Endothelial cell of umbilical vein (primary cell): ENCODE measurements at regions not wholly inside any gene's neighbourhood (a gene's known extent, or its start where the extent isn't known, plus 50 kb on each side); places are given as distances from the start of the nearest gene placed in this dataset.

Source experiments
- BruUV-seq: library from RNA; stranded (reverse); fragments of 400-500 nt; replicated peaks from 2 replicates; lab custom pipeline; 2021; lab: Mats Ljungman, UMichigan
- CTCF ChIA-PET: fragments of 300-600, 350-600 bp; sonication (Branson Sonifier 250); formaldehyde crosslinking; loops from one replicate; lab custom pipeline; 2021; ENCODE audit warnings: antibody characterized with exemption, inconsistent platforms; lab: Charles Lee
- POLR2A ChIA-PET: fragments of 300-600, 350-600 bp; sonication (Branson Sonifier 250); formaldehyde crosslinking; loops from one replicate; lab custom pipeline; 2021; ENCODE audit warnings: antibody characterized with exemption, inconsistent platforms; lab: Charles Lee
- DNase-seq: peaks from one replicate; pipeline ENCODE4 v3.0.0-alpha.2; 2011; ENCODE audit warnings: low read depth, low spot score
- FAIRE-seq: peaks from 2 replicates; lab custom pipeline; 2011; peaks lifted over from hg19 to GRCh38; lab: Jason Lieb, UNC
- H2AFZ ChIP-seq: 2 replicates; pipeline ENCODE4 v1.6.0; 2012; ENCODE audit warnings: low read depth, low read length, control low read depth, inconsistent platforms
- H3K27ac ChIP-seq: 2 replicates; pipeline ENCODE4 v1.5.1; 2011; ENCODE audit warnings: low read depth, mild to moderate bottlenecking, control low read depth, low read length, moderate library complexity; ENCODE audit not compliant: insufficient read depth
- H3K27me3 ChIP-seq, 2 experiments: 2 replicates each; pipeline versions ENCODE4 v1.6.0 to v1.6.1; 2011; ENCODE audit warnings: low read length in 2 of 2, mixed read lengths in 1 of 2; ENCODE audit not compliant: control insufficient read depth in 2 of 2, insufficient read depth in 2 of 2
- H3K36me3 ChIP-seq, 2 experiments: 2 replicates in 1 of 2; 3 replicates in 1 of 2; pipeline ENCODE4 v1.5.1; 2011; ENCODE audit warnings: low read length in 2 of 2, mild to moderate bottlenecking in 1 of 2, moderate library complexity in 1 of 2; ENCODE audit not compliant: control insufficient read depth in 2 of 2, insufficient read depth in 2 of 2; ENCODE audit errors: extremely low read depth in 1 of 2
- H3K4me1 ChIP-seq: 3 replicates; pipeline ENCODE4 v1.5.1; 2011; ENCODE audit warnings: mild to moderate bottlenecking, low read length; ENCODE audit not compliant: control insufficient read depth, insufficient read depth; ENCODE audit errors: extremely low read depth
- H3K4me2 ChIP-seq: 2 replicates; pipeline ENCODE4 v1.6.1; 2011; ENCODE audit warnings: low read length, control low read depth, mixed read lengths; ENCODE audit not compliant: insufficient read depth
- H3K4me3 ChIP-seq, 3 experiments: fragments of 200-600 bp in 1 of 3; sonication (generic), shearing (Covaris generic) in 1 of 3; replicated peaks in 1 of 3; 2 replicates each; pipeline ENCODE4 v1.5.1; 2011 to 2016; ENCODE audit warnings: control low read depth in 3 of 3, low read length in 3 of 3, mild to moderate bottlenecking in 2 of 3, inconsistent platforms in 1 of 3, low read depth in 1 of 3, moderate library complexity in 1 of 3; ENCODE audit not compliant: insufficient read depth in 1 of 3
- H3K79me2 ChIP-seq: 2 replicates; pipeline ENCODE4 v1.6.0; 2012; ENCODE audit warnings: low read length, inconsistent platforms; ENCODE audit not compliant: control insufficient read depth, insufficient read depth
- H3K9ac ChIP-seq: replicated peaks from 2 replicates; pipeline ENCODE3; 2011; ENCODE audit warnings: low read length, control low read depth; ENCODE audit not compliant: insufficient read depth; ENCODE audit errors: extremely low read depth
- H3K9me1 ChIP-seq: replicated peaks from 3 replicates; pipeline ENCODE4 v1.6.0; 2011; ENCODE audit warnings: mild to moderate bottlenecking, low read length; ENCODE audit not compliant: control insufficient read depth, insufficient read depth; ENCODE audit errors: extremely low read depth
- H3K9me3 ChIP-seq: replicated peaks from 2 replicates; pipeline ENCODE4 v1.5.1; 2012; ENCODE audit warnings: low read length, inconsistent platforms; ENCODE audit not compliant: control insufficient read depth, insufficient read depth
- H4K20me1 ChIP-seq: replicated peaks from 2 replicates; pipeline ENCODE3; 2011; ENCODE audit warnings: mild to moderate bottlenecking, low read length; ENCODE audit not compliant: control insufficient read depth, insufficient read depth; ENCODE audit errors: extremely low read depth
- EZH2 ChIP-seq: IDR thresholded peaks from 2 replicates; pipeline ENCODE4 v1.6.1; 2012; ENCODE audit warnings: borderline replicate concordance, low read depth, mild to moderate bottlenecking, moderate library complexity, low read length, inconsistent platforms; ENCODE audit not compliant: severe bottlenecking
- FOS ChIP-seq: IDR thresholded peaks from 2 replicates; pipeline ENCODE4 v1.6.1; 2011; ENCODE audit warnings: mild to moderate bottlenecking, low read length, moderate library complexity, borderline replicate concordance; ENCODE audit not compliant: insufficient read depth
- GATA2 ChIP-seq: IDR thresholded peaks from 2 replicates; pipeline ENCODE4 v1.7.0; 2011; ENCODE audit warnings: low read depth, mild to moderate bottlenecking, moderate library complexity, mixed read lengths, low read length; ENCODE audit not compliant: insufficient read length, insufficient read depth
- JUN ChIP-seq: IDR thresholded peaks from 2 replicates; pipeline ENCODE4 v1.6.1; 2011; ENCODE audit warnings: borderline replicate concordance, low read depth; ENCODE audit not compliant: insufficient read length, insufficient read depth
- MYC ChIP-seq: IDR thresholded peaks from one replicate; pipeline ENCODE4 v1.6.1; 2011; ENCODE audit warnings: mild to moderate bottlenecking, low read depth, low read length
- POLR2A ChIP-seq: IDR thresholded peaks from 2 replicates; pipeline ENCODE4 v1.6.1; 2012; ENCODE audit warnings: low read depth, mild to moderate bottlenecking, control low read depth, low read length
- POLR2AphosphoS5 ChIP-seq: IDR thresholded peaks from 2 replicates; pipeline ENCODE4 v1.6.1; 2012; ENCODE audit warnings: low read depth, mild to moderate bottlenecking, control low read depth, low read length, moderate library complexity; ENCODE audit not compliant: insufficient read depth
- dilution Hi-C: fragments of 300-500 bp; cut with MboI; formaldehyde crosslinking; loops from one replicate; pipeline ENCODE4 v1.15.0; 2019; ENCODE audit warnings: low sequenced_read_pairs; ENCODE audit not compliant: extremely low pct_ligation_motif_present
- intact Hi-C: fragments of 100-400 bp; cut with micrococcal nuclease; formaldehyde crosslinking; loops from one replicate; pipeline ENCODE4 v1.10.0; 2022
- TF ChIP-seq, protein P1 (sequence below): IDR thresholded peaks from 2 replicates; pipeline ENCODE4 v1.6.1; 2011; ENCODE audit not compliant: insufficient read depth, insufficient read length
- TF ChIP-seq, protein P2 (sequence below), 2 donors: IDR thresholded peaks; 1 replicate in 1 of 2; 2 replicates in 1 of 2; pipeline ENCODE4 v1.5.1; 2011; ENCODE audit warnings: low read length in 2 of 2, mild to moderate bottlenecking in 2 of 2, moderate library complexity in 2 of 2, control low read depth in 1 of 2, inconsistent platforms in 1 of 2, low read depth in 1 of 2; ENCODE audit not compliant: insufficient read depth in 1 of 2; ENCODE audit errors: extremely low read depth in 1 of 2

DNA sequence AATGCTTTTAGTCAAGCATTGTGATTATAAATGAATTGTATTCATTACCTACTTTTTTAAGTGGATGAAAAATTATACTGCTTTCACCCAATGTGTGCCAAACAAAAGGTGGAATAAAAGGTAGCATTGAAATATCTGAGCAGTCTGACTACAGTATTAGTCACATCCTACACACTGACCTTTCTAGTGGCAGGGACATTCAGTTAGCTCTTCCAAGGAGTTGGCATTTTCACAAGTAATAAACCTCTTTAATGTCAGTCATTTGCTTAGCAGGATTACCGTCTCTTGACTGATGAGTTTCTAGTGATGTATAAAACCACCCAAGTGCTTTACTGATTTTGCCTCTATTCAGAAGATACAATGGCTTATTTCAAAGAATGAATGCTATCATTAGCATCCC is 687.9 kb downstream of the ARAP2 start:
- no peak overlapping the region for H3K4me2 ChIP-seq
- H2AFZ ChIP-seq, result no peak overlapping the region
- H4K20me1 ChIP-seq, result no peaks in the 10 kb centered on the region
- H3K4me1 ChIP-seq, result no peaks in the 10 kb centered on the region
- no TSS peak for BruUV-seq
- TF ChIP-seq, protein P1, sequence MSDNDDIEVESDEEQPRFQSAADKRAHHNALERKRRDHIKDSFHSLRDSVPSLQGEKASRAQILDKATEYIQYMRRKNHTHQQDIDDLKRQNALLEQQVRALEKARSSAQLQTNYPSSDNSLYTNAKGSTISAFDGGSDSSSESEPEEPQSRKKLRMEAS, result no peak
- TF ChIP-seq MYC (no peak), EZH2 (no peak), GATA2 (no peak), FOS (no peak), POLR2AphosphoS5 (no peak), JUN (no peak), POLR2A (no peak)
- TF ChIP-seq, protein P2, sequence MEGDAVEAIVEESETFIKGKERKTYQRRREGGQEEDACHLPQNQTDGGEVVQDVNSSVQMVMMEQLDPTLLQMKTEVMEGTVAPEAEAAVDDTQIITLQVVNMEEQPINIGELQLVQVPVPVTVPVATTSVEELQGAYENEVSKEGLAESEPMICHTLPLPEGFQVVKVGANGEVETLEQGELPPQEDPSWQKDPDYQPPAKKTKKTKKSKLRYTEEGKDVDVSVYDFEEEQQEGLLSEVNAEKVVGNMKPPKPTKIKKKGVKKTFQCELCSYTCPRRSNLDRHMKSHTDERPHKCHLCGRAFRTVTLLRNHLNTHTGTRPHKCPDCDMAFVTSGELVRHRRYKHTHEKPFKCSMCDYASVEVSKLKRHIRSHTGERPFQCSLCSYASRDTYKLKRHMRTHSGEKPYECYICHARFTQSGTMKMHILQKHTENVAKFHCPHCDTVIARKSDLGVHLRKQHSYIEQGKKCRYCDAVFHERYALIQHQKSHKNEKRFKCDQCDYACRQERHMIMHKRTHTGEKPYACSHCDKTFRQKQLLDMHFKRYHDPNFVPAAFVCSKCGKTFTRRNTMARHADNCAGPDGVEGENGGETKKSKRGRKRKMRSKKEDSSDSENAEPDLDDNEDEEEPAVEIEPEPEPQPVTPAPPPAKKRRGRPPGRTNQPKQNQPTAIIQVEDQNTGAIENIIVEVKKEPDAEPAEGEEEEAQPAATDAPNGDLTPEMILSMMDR (IDR thresholded peaks at IDR 0.05; ENCODE audit: extremely low read depth in 1 of 2, insufficient read depth in 1 of 2, low read depth in 1 of 2, low read length in 2 of 2), result no peak
- no peaks in the 10 kb centered on the region for H3K27me3 ChIP-seq
- ChIA-PET CTCF (no interaction called here), POLR2A (no interaction called here)
- peaks cover 5% of the 10 kb centered on the region for H3K9me3 ChIP-seq
- no peaks in the 10 kb centered on the region for H3K36me3 ChIP-seq
- no peak overlapping the region for H3K9ac ChIP-seq
- H3K9me1 ChIP-seq, result no peaks in the 10 kb centered on the region
- DNase-seq (no peak), FAIRE-seq (no peak)
- intact Hi-C loops, result no loop called here
- H3K27ac ChIP-seq, result no peak overlapping the region
- dilution Hi-C loops, result no loop called here
- no peak overlapping the region for H3K4me3 ChIP-seq
- no peaks in the 10 kb centered on the region for H3K79me2 ChIP-seq
